DMS53 treated with DMSO at 0.1 percent for 48 hours (cell line): ENCODE measurements at regions not wholly inside any gene's neighbourhood (a gene's known extent, or its start where the extent isn't known, plus 50 kb on each side); places are given as distances from the start of the nearest gene placed in this dataset.

Experiments
- DNase-seq: peaks from one replicate; lab custom pipeline; 2025; ENCODE audit not compliant: unreplicated experiment; lab: John Stamatoyannopoulos, UW

DNA sequence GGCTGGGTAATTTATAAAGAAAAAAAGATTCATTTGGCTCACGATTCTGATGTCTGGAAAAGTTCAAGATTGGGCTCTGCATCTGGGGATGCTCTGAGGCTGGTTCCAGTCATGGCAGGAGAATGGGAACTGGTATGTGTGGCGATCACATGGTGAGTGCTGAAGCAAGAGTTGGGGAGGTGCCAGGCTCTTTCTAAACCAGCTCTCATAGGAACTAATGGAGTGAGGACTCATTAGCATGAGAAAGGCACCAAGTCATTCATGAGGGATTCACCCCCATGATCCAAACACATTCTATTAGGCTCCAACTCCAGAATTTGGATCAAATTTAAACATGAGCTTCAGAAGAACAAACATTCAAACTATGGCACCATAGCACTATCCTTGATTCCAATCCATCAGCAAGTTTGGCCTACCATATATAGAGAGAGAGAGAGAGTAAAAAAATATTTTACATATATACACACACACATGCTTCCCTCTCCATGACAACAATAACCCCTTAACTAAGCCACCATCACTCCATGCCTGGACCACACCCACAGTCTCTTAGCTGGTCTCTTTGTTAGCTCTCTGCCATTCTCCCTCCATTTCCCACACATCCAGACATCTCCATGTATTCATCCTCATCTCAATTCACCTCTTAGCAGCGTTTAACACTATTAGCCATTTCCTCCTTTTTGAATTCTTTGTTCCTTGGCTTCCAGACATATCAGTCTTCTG is 57.9 kb downstream of the NPY start:
- no peak for DNase-seq

- DNase-seq: no peak
These were observed 59.6 kb downstream of the NPY start for GRCh38 chr7:24343614-24344013.

GRCh38 chr7:24346129-24346528 is 62.1 kb downstream of the NPY start:
- DNase-seq: no peak

- DNase-seq: no peak
These were observed 62.7 kb downstream of the NPY start for GRCh38 chr7:24346716-24347115.

GRCh38 chr7:24349339-24349738 is 65.3 kb downstream of the NPY start:
- DNase-seq: no peak

DNA sequence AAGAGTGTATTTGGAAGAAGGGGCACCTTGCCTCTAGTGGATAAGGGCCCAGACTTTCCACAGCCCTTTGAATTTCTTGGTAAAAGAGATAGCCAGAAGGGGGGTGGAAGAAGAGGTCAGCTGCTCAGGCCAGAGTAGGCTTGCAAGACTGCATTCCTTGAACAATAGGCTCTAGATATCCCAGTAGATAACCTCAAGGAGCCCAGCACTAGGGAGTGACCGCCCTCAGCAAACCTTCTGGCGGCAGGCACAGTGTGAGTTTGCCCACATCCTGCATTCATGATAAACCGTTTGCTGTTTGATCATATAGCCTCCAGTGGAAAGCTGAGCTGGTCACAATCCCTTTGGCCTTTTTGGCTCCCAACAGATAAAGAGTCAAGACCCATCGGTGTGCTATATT is 70.5 kb downstream of the NPY start:
- DNase-seq: no peak

DNA sequence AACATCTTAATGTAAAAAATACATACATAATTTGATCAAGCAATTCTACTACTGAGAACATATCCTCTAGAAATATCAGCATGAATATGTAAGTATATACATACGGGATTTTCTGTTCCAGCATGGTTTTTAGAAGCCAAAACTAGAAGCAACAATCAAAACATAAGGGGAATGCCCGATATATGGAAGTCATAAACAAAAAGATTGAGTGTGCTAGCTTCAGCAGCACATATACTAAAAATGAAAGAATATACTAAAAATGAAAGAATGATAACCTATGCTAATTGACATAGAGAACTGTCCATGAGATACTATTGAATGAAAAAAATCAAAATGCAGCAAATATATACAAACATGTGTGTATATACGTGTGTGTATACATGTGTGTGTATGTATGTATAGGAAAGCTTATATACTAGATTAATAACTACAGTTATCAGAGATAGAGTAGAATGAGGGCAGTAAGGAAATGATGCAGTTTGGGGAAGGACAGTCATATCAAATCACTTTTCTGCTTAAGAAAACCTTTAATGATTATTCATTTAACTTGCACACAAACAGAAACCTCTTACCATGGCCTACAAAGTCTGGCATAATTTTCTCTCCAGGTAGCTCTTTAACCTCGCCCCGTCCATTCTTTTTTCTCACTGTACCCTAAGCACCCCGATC is 72.9 kb downstream of the NPY start:
- no peak for DNase-seq

GRCh38 chr7:24361001-24361400 is 77.0 kb downstream of the NPY start:
- DNase-seq: no peak

DNA sequence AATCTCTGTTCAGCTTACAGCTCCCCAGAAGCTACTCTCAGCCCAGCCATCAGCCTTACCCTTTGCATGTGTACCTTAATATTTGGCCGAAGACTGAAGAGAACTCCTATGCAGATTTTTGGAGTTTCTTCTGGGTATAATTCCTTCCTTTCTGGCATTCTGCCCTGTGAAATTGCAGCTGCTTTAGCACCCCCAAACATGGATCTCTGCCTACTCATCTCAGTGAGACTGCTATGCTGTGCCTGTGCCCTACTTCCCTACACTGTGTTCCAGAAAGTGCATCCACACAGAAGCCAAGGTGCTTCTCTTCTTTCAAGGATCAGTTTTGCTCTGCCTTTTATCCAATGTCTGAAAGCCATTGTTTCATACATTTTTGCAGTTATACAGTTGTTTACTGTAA is 81.6 kb downstream of the NPY start:
- DNase-seq: no peak

DNA sequence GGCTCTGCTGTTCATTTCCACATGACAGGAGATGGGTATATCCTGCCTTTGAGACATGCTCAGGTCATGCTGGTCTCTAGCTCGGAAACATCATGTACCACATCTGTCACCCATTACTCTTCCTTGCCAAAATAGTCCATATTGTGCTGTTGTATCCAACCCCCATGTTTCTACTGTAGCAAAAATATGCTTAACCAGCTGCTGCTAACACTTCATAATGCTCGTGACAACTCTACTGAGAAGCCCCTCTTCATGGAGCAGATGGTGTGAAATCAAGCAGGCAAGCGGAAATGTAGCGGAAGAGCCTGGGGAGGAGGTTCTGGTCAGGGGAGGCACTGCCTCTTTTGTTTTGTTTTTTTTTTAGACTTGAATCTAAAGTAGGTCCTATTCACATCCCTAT is 82.9 kb downstream of the NPY start:
- DNase-seq: no peak

GRCh38 chr7:24368161-24368560 is 84.2 kb downstream of the NPY start:
- no peak for DNase-seq

GRCh38 chr7:24370541-24370940 is 86.6 kb downstream of the NPY start:
- DNase-seq: no peak

GRCh38 chr7:24372961-24373955 is 89.3 kb downstream of the NPY start:
- DNase-seq: no peak

- no peak for DNase-seq
These were observed 95.1 kb downstream of the NPY start for GRCh38 chr7:24378871-24379616.

- peak; percentile 67 for DNase-seq
These were observed 98.0 kb downstream of the NPY start for GRCh38 chr7:24381894-24382505.

DNA sequence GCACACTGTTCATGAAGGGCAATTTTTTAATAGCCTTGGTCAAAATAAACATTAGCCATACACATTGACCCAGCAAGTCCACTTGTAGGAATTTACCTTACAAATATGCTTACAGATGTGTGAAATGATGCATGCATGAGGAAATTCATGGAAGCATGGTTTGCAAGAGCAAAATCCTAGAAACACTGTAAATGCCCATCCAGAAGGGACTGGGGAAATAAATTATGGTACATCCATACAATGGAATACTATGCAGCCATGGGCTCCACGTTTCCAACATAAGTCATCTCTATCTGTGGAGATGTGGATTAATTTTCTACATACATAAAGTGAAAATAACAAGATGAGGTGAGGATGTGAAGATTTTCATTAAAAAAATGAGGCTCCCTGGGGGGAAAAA is 99.1 kb downstream of the NPY start:
- no peak for DNase-seq

DNA sequence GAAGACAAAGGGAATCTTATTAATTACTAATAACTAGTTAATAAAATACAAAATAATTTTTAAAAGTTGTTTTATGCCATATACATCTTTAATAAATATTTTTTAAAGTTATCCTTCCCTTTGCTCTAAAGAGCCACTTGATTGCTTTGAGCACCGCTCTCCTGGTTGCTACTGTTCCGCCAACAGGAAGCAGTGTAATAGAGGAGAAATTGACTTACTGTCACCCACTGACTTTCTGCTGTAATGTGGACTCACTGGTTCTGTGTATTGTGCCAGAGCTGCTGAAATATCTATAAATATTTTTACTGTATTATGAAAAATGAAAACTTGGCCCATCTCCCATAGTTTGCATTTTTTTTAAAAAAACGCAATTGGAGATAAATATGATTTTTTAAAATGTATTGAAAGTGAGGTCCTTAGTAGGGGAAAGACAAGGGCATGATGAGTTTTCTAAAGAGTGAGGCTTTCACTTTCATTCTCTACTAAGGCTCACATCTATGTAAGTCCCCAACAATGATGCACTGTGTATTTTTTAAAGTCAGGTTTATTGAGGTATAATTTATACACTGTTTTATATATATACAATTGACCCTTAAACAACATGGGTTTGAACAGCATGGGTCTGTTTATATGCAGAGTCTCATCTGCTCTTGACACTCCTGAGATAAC is 100.5 kb downstream of the NPY start:
- no peak for DNase-seq

- DNase-seq: peak; percentile 21
These were observed 104.2 kb downstream of the NPY start for GRCh38 chr7:24388212-24388611.

DNA sequence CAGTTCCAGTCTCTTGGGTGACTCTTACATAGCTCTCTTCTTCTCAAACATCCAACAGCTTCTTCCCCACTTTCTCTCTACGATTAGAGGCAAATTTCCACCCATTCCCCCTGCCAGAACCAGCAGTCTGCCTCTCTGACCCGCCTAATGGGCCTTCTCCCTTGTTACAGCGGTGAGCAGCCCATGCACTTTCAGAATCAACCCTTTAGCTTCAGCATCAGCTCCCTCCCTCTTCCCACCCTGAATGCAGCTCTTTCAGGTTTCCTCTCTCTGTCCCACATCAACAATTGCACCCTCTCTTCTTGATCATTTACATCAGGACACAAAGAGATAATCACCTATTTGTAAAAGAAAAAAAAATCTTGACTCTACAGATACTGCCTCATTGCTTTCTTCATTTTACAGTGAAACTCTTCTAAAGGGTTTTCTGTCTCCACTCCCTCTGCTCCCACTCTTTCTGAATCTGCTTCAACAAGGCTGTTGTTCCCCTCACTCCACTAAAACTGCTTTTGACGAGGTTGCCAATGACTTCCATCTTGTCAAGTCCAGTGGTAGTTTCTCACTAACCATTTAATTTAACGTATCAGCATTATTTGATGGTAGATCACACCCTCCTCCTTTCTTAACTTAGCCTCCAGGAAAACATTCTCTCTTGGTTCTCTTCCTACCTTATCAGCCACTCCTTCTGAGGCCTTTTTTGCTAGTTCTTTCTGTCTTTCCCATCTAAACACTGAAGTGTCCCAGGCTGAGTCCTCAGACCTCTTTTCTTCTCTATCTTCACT is 106.6 kb downstream of the NPY start:
- DNase-seq: no peak
